ENCODE measurements at regions not wholly inside any gene's neighbourhood (a gene's known extent, or its start where the extent isn't known, plus 50 kb on each side); places are given as distances from the start of the nearest gene placed in this dataset.
A peak's percentile ranks its signal among the peaks of the same experiment; 100 is the strongest.

DNA sequence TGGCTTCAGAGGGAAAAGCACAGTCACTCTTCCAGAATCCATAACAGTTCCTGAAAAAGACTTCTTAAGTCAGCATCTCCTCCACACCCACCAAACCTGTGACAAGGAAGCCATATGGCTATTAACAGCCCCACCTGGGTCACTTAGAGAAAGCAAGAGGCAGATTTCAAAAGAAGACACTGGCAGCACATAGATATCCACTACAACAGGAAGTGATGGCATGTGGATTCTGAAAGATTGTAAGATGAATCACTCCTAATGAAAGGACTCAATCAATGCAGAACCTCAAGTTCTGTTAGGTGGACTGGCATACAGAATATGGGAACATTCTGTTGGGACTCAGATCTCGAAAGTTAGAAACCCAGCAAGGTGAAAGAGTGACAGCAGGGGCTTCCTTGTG is 365.9 kb downstream of the TGFB2 start:
- Histone ChIP-seq H3K9me3 (ENCODE audit: control insufficient read depth in 1 of 2, insufficient read depth in 1 of 2, low read depth in 1 of 2, low read length in 2 of 2) (no peaks in the 10 kb centered on the region), H3K4me1 (ENCODE audit: control insufficient read depth in 1 of 2, insufficient read depth in 2 of 2, low read length in 2 of 2) (peaks cover 27 to 40% of the 10 kb centered on the region in 2 experiments), H3K36me3 (ENCODE audit: control insufficient read depth in 1 of 2, insufficient read depth in 2 of 2, low read length in 2 of 2) (no peaks in the 10 kb centered on the region), H3K27ac (ENCODE audit: low read depth, low read length) (0 out of 2 replicates have a peak overlapping the region, but pooled peaks have one; percentile 7), H4K20me1 (ENCODE audit: insufficient read depth) (no peaks in the 10 kb centered on the region), H3K9ac (ENCODE audit: low read length) (no peak overlapping the region), H3K9me2 (ENCODE audit: insufficient read depth) (no peaks in the 10 kb centered on the region), H3K4me2 (ENCODE audit: low read length) (0 out of 2 replicates have a peak overlapping the region, but pooled peaks have one; percentile 2), H2AFZ (ENCODE audit: low read depth, low read length, poor library complexity, severe bottlenecking) (no peak overlapping the region), H3K79me2 (ENCODE audit: insufficient read depth, low read length) (no peaks in the 10 kb centered on the region), H3K27me3 (ENCODE audit: insufficient read depth, low read length) (no peaks in the 10 kb centered on the region), H3K4me3 (replicated peaks in 1 of 2; ENCODE audit: low read depth in 1 of 2, low read length in 2 of 2) (no peak overlapping the region)
- no peak for DNase-seq (ENCODE audit: low read depth, low spot score)
- ChIA-PET CTCF (no interaction called here), POLR2A (no interaction called here), RAD21 (ENCODE audit: low non-redundant PET in 1 of 2, low total read pairs in 2 of 2, uncharacterized antibody in 2 of 2, unreplicated experiment in 2 of 2) (no interaction called here)
- intact Hi-C loops (cut with micrococcal nuclease): no loop called here
- BruUV-seq (replicated peaks): no TSS peak
- TF ChIP-seq ATF3 (IDR thresholded peaks at IDR 0.05) (no peak), SIN3A (IDR thresholded peaks at IDR 0.05; ENCODE audit: low read depth) (no peak), JUND (IDR thresholded peaks at IDR 0.05) (0 out of 2 replicates have a peak, but pooled peaks have one; percentile 15), YY1 (IDR thresholded peaks at IDR 0.05; ENCODE audit: extremely low read depth, insufficient replicate concordance, low read depth, low read length) (no peak), RAD21 (IDR thresholded peaks at IDR 0.05; ENCODE audit: low read depth) (0 out of 2 replicates have a peak, but pooled peaks have one; percentile 7), CBX3 (IDR thresholded peaks at IDR 0.05; ENCODE audit: low read depth) (0 out of 2 replicates have a peak, but pooled peaks have one; percentile 21), SP1 (IDR thresholded peaks at IDR 0.05; ENCODE audit: low read depth) (0 out of 2 replicates have a peak, but pooled peaks have one; percentile 17), FOSL1 (IDR thresholded peaks at IDR 0.05; ENCODE audit: low read depth) (0 out of 2 replicates have a peak, but pooled peaks have one; percentile 17)
- TF ChIP-seq, protein P1, sequence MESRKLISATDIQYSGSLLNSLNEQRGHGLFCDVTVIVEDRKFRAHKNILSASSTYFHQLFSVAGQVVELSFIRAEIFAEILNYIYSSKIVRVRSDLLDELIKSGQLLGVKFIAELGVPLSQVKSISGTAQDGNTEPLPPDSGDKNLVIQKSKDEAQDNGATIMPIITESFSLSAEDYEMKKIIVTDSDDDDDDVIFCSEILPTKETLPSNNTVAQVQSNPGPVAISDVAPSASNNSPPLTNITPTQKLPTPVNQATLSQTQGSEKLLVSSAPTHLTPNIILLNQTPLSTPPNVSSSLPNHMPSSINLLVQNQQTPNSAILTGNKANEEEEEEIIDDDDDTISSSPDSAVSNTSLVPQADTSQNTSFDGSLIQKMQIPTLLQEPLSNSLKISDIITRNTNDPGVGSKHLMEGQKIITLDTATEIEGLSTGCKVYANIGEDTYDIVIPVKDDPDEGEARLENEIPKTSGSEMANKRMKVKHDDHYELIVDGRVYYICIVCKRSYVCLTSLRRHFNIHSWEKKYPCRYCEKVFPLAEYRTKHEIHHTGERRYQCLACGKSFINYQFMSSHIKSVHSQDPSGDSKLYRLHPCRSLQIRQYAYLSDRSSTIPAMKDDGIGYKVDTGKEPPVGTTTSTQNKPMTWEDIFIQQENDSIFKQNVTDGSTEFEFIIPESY (IDR thresholded peaks at IDR 0.05; ENCODE audit: extremely low read depth, insufficient replicate concordance, low read length): no peak
- ATAC-seq: no peak
